ENCODE measurements at regions not wholly inside any gene's neighbourhood (a gene's known extent, or its start where the extent isn't known, plus 50 kb on each side); places are given as distances from the start of the nearest gene placed in this dataset.

- no peak for TF ChIP-seq CTCF (IDR thresholded peaks at IDR 0.05 in 2 of 3, conservative IDR thresholded peaks at IDR 0.05 in 1 of 3; ENCODE audit: insufficient read depth in 2 of 3, low read depth in 1 of 3, low read length in 3 of 3)
- no peak for TF ChIP-seq ZNF324 (CRISPR knock-in tag; IDR thresholded peaks at IDR 0.05)
- no peak for TF ChIP-seq POLR3A (IDR thresholded peaks at IDR 0.05; ENCODE audit: borderline replicate concordance, extremely low read depth, insufficient read depth, insufficient read length)
- TF ChIP-seq GATA2 (CRISPR knock-in tag; IDR thresholded peaks at IDR 0.05), result no peak
- TF ChIP-seq MEIS2 (IDR thresholded peaks at IDR 0.05; ENCODE audit: partially characterized antibody), result no peak
- TF ChIP-seq ADNP (tag; IDR thresholded peaks at IDR 0.05), result no peak
- no peak for TF ChIP-seq MYC (IDR thresholded peaks at IDR 0.05; ENCODE audit: low read depth, low read length)
- no peak for TF ChIP-seq MYC (CRISPR knock-in tag; IDR thresholded peaks at IDR 0.05; ENCODE audit: borderline replicate concordance, low read depth)
- TF ChIP-seq ZNF644 (tag; IDR thresholded peaks at IDR 0.05; ENCODE audit: low read depth), result no peak
- TF ChIP-seq POLR2AphosphoS5 (IDR thresholded peaks at IDR 0.05; ENCODE audit: control insufficient read depth, insufficient read depth, low read depth, low read length), result no peak
- no peak for TF ChIP-seq TSHZ1 (CRISPR knock-in tag; IDR thresholded peaks at IDR 0.05)
- no peak for TF ChIP-seq JUND (IDR thresholded peaks at IDR 0.05; ENCODE audit: borderline replicate concordance, low read depth, low read length)
- no peak for TF ChIP-seq JUND (tag; IDR thresholded peaks at IDR 0.05; ENCODE audit: borderline replicate concordance, low read depth, low read length)
- no peak for TF ChIP-seq KAT7 (CRISPR knock-in tag; IDR thresholded peaks at IDR 0.05; ENCODE audit: borderline replicate concordance)
- no peak for TF ChIP-seq MTA2 (IDR thresholded peaks at IDR 0.05; ENCODE audit: low read depth)
- no peak for TF ChIP-seq BACH1 (tag; IDR thresholded peaks at IDR 0.05)
These were observed 126.0 kb downstream of the RAP2A start for GRCh38 chr13:97559981-97560380.

Data from K562 (cell line).